ENCODE measurements at regions not wholly inside any gene's neighbourhood (a gene's known extent, or its start where the extent isn't known, plus 50 kb on each side); places are given as distances from the start of the nearest gene placed in this dataset.
"Not testable (repeated sequence)": the region's sequence is repeated elsewhere in the genome, so short reads cannot be mapped to it uniquely, and the experiment has no call there.

DNA sequence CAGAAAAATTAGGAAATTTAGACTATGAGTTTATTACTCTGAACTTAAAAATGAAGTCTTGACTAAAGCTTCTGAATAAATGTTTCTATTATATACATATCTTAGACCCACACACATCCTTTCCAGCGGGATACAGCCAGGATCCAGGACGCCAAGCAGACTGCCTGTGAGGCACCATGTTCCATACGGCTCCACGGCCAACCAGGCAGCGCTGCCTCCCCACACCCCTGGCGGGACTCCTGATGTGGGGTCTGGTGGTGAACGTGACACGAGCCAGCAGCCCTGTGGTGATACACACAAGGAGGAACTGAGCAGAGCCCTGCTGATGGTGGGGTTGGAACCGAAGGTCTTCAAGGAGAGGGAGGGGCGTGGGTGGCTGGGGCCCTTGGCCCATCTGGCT, 59.8 kb upstream of the TNK2 start:
- TF ChIP-seq POLR2A (IDR thresholded peaks at IDR 0.05) = not testable (repeated sequence)
- TF ChIP-seq, protein P1, sequence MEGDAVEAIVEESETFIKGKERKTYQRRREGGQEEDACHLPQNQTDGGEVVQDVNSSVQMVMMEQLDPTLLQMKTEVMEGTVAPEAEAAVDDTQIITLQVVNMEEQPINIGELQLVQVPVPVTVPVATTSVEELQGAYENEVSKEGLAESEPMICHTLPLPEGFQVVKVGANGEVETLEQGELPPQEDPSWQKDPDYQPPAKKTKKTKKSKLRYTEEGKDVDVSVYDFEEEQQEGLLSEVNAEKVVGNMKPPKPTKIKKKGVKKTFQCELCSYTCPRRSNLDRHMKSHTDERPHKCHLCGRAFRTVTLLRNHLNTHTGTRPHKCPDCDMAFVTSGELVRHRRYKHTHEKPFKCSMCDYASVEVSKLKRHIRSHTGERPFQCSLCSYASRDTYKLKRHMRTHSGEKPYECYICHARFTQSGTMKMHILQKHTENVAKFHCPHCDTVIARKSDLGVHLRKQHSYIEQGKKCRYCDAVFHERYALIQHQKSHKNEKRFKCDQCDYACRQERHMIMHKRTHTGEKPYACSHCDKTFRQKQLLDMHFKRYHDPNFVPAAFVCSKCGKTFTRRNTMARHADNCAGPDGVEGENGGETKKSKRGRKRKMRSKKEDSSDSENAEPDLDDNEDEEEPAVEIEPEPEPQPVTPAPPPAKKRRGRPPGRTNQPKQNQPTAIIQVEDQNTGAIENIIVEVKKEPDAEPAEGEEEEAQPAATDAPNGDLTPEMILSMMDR (IDR thresholded peaks at IDR 0.05) = not testable (repeated sequence)

Data from tibial nerve (tissue), 3 donors.